ENCODE measurements at regions not wholly inside any gene's neighbourhood (a gene's known extent, or its start where the extent isn't known, plus 50 kb on each side); places are given as distances from the start of the nearest gene placed in this dataset.

DNA sequence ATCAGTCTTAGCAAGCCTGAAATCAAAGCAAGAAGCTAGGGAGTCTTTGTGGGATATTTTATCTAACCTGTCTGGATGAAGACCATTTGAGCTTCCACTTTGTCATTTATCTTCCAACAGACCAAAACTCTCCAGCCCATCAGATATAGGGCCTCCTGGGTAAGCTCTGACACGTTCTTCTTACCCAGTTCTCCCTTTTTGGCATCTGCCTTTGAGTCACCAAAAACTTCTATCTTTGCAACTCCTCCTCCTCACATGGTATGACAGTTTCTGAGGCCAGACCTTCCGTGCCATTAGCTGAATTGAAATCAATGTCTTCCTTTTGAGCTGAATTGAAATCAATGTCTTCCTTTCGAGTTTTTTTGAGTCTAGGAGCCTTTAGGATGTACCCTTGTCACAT lies 156.6 kb upstream of the SPRY4 start:
- DNase-seq (ENCODE audit: extremely low read depth, low read depth), result no peak
- TF ChIP-seq, protein P1, sequence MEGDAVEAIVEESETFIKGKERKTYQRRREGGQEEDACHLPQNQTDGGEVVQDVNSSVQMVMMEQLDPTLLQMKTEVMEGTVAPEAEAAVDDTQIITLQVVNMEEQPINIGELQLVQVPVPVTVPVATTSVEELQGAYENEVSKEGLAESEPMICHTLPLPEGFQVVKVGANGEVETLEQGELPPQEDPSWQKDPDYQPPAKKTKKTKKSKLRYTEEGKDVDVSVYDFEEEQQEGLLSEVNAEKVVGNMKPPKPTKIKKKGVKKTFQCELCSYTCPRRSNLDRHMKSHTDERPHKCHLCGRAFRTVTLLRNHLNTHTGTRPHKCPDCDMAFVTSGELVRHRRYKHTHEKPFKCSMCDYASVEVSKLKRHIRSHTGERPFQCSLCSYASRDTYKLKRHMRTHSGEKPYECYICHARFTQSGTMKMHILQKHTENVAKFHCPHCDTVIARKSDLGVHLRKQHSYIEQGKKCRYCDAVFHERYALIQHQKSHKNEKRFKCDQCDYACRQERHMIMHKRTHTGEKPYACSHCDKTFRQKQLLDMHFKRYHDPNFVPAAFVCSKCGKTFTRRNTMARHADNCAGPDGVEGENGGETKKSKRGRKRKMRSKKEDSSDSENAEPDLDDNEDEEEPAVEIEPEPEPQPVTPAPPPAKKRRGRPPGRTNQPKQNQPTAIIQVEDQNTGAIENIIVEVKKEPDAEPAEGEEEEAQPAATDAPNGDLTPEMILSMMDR (IDR thresholded peaks at IDR 0.05; ENCODE audit: low read depth, low read length, missing control alignments), result no peak
- no peak overlapping the region for H3K4me3 ChIP-seq (replicated peaks; ENCODE audit: low read depth, low read length)

DNA sequence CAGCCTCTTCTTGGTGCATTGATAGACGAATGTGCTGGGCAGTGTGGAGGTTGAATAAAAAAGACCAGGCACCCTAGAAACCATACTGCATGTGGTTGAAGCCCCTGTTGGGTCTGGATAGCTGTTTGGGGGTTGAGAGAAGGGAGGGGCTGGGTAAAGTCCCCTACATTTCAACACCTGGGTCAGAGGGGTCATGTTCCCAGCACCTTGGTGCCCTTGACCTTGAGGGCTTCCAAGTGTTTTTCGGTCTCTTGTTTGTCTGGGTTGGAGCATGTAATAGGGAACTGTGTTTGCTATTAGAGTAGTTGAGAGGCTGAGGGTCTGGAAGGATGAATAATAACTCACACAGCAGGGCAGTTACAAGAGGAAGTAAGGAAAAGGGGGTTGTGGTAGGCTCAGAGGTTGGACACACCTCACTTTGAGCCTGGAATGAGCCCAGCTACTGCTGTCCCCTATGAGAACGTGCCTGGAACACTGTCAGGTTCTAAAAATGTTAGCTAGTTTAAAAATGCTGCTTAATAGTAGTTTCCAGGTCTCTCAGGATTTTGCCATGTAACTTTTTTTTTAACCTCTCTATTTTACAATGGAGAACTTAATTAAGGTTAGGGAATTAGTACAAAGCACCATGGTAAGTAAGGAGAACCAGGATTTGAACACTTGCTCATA lies 155.2 kb upstream of the SPRY4 start:
- DNase-seq (ENCODE audit: extremely low read depth, low read depth), result no peak
- TF ChIP-seq, protein P1 (IDR thresholded peaks at IDR 0.05; ENCODE audit: low read depth, low read length, missing control alignments), result no peak
- H3K4me3 ChIP-seq (replicated peaks; ENCODE audit: low read depth, low read length), result no peak overlapping the region

DNA sequence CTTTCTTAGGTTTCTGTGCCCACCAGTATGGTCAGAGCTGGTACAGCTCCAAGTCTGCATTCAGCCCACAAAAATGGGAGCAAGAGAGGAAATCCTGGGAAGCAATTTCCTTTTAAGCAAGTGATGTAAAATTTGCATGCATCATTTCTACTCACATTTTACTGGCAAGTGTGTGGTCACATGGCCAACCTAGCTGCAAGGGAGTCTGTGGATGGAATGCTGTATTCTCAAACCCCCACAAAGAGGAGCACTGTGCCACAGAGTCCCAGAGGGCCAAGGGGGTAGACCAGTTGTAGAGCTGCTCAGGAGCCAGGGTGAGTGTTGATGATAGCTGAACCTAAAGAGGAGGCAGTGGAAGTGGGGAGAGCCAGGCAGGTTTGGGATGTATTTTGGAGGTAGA lies 154.3 kb upstream of the SPRY4 start:
- no peak for DNase-seq (ENCODE audit: extremely low read depth, low read depth)
- TF ChIP-seq, protein P1 (IDR thresholded peaks at IDR 0.05; ENCODE audit: low read depth, low read length, missing control alignments), result no peak
- H3K4me3 ChIP-seq (replicated peaks; ENCODE audit: low read depth, low read length), result no peak overlapping the region

DNA sequence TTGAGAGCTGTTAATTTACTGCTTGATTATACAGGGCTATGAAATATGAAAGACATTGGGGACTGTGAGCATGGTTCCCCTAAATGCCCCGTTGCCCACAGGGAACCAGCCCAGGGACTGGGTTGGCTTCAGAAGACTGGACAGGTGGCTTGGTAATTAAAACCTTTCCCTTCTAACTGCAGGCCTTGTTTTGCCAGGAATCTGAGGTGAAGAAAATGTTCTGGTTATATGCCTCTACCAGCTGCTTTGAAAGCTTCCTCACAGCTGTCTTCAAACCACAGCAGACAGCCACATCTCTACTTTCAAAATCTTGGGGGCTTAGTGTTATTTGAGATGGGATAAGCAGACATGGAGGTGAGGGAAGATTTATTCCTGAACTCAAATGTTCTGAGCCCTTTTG lies 153.3 kb upstream of the SPRY4 start:
- no peak overlapping the region for H3K4me3 ChIP-seq (replicated peaks; ENCODE audit: low read depth, low read length)
- TF ChIP-seq, protein P1 (IDR thresholded peaks at IDR 0.05; ENCODE audit: low read depth, low read length, missing control alignments), result no peak
- DNase-seq (ENCODE audit: extremely low read depth, low read depth), result no peak

DNA sequence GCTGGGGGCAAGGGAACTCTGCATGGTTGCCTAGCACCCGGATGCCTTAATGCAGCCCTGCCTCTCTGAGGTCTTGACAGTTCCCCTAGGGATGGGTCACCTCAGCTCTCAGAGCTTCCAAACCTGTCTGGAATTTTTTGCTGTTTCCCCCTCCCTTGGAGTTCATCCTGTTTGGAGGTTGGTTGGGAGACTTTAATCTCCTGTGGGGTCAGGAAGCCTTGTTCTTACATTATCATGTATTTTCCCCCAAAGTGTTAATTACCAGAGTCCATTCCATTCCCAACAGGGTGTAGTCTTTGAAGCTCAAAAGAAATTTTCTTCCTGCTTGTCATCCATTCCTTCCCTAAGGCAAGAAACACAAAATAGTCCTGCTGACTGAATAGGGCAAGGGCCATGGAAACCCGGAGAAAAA lies 150.3 kb upstream of the SPRY4 start:
- TF ChIP-seq, protein P1 (IDR thresholded peaks at IDR 0.05; ENCODE audit: low read depth, low read length, missing control alignments), result no peak
- no peak overlapping the region for H3K4me3 ChIP-seq (replicated peaks; ENCODE audit: low read depth, low read length)
- DNase-seq (ENCODE audit: extremely low read depth, low read depth), result no peak

DNA sequence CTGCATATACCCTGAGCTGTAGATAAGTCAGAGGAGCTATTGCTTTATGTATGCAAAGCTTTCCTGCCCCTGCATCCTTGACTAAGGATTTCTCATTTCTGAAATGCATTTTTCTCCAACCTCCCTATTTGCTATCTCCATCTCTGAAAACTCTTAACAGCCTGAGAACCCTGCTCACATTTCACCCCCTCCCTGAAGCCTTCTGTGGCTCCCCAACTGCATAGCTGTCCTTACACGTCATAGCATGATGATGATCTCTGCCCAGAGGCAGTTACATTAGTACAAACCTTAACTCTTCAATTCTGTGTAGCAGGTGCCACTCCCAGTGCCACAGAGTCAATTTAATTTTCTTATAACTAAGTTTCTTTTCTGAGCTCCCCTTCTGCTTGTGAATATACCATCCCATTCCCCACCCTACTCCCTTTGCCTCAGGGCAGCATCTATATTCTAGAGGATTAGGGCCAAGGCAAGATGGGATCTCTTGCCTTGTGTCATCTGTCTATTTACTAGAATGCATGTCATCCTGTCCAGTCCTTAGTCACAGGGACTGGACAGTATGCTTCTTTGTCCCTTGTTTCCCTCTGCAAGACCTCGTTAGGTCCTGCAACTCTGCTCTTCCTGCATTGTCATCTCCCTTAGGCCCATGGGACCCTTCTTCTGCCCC lies 149.7 kb upstream of the SPRY4 start:
- TF ChIP-seq, protein P1 (IDR thresholded peaks at IDR 0.05; ENCODE audit: low read depth, low read length, missing control alignments), result no peak
- no peak overlapping the region for H3K4me3 ChIP-seq (replicated peaks; ENCODE audit: low read depth, low read length)
- DNase-seq (ENCODE audit: extremely low read depth, low read depth), result no peak

Data from HFF-Myc (cell line).